H1 (cell line): ENCODE measurements at regions not wholly inside any gene's neighbourhood (a gene's known extent, or its start where the extent isn't known, plus 50 kb on each side); places are given as distances from the start of the nearest gene placed in this dataset.

Source experiments
- ASH2L ChIP-seq: fragments of 200-600, 300-600 bp; sonication (generic); IDR thresholded peaks from one replicate; pipeline ENCODE4 v1.7.1; 2017; ENCODE audit warnings: low read length
- BACH1 ChIP-seq: IDR thresholded peaks from 2 replicates; pipeline ENCODE4 v1.6.1; 2012; ENCODE audit warnings: low read length, improper control_type of control experiment
- CEBPB ChIP-seq: IDR thresholded peaks from 2 replicates; pipeline ENCODE4 v1.6.1; 2012; ENCODE audit warnings: low read depth, low read length
- CTBP2 ChIP-seq: IDR thresholded peaks from 2 replicates; pipeline ENCODE4 v1.7.0; 2011; ENCODE audit warnings: borderline replicate concordance, mild to moderate bottlenecking, moderate library complexity, mixed read lengths, low read length; ENCODE audit not compliant: insufficient read depth, insufficient read length
- GTF2F1 ChIP-seq: IDR thresholded peaks from 2 replicates; pipeline ENCODE4 v1.6.1; 2012; ENCODE audit warnings: low read depth, low read length, improper control_type of control experiment, borderline replicate concordance
- HDAC6 ChIP-seq: IDR thresholded peaks from one replicate; pipeline ENCODE4 v1.7.1; 2012; ENCODE audit warnings: low read depth, mild to moderate bottlenecking, inconsistent platforms, low read length, moderate library complexity
- JUN ChIP-seq: IDR thresholded peaks from 2 replicates; pipeline ENCODE4 v1.6.1; 2011; ENCODE audit warnings: low read depth, mild to moderate bottlenecking, improper control_type of control experiment, low read length
- KDM4A ChIP-seq: IDR thresholded peaks from one replicate; pipeline ENCODE4 v1.7.1; 2012; ENCODE audit warnings: low read depth, mild to moderate bottlenecking, moderate library complexity, low read length, inconsistent platforms; ENCODE audit not compliant: severe bottlenecking
- NRF1 ChIP-seq: IDR thresholded peaks from 2 replicates; pipeline ENCODE4 v1.6.1; 2011; ENCODE audit warnings: mild to moderate bottlenecking, low read depth, low read length, improper control_type of control experiment
- SRF ChIP-seq: IDR thresholded peaks from 2 replicates; pipeline ENCODE4 v1.6.1; 2011; ENCODE audit warnings: mild to moderate bottlenecking, low read depth, low read length, moderate library complexity
- TF ChIP-seq, protein P1 (sequence below): fragments of 300-600 bp; sonication (generic); IDR thresholded peaks from 2 replicates; pipeline ENCODE4 v1.7.1; 2012; ENCODE audit warnings: low read length, moderate library complexity, mild to moderate bottlenecking, inconsistent platforms; ENCODE audit not compliant: insufficient replicate concordance
- TF ChIP-seq, protein P2 (sequence below): IDR thresholded peaks from 2 replicates; pipeline ENCODE4 v1.6.1; 2011; ENCODE audit warnings: low read length, improper control_type of control experiment

DNA sequence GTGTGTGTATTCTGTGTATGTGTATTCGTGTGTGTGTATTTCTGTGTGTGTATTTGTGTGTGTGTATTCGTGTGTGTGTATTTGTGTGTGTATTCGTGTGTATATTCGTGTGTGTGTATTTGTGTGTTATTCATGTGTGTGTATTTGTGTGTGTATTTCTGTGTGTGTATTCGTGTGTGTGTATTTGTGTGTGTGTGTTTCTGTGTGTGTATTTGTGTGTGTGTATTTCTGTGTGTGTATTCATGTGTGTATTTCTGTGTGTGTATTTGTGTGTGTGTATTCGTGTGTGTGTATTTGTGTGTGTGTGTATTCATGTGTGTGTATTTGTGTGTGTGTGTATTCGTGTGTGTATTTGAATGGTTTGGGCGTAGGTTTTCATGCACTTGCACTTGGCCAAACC, 405.4 kb downstream of the SOX2 start (continued):
- TF ChIP-seq, protein P1, sequence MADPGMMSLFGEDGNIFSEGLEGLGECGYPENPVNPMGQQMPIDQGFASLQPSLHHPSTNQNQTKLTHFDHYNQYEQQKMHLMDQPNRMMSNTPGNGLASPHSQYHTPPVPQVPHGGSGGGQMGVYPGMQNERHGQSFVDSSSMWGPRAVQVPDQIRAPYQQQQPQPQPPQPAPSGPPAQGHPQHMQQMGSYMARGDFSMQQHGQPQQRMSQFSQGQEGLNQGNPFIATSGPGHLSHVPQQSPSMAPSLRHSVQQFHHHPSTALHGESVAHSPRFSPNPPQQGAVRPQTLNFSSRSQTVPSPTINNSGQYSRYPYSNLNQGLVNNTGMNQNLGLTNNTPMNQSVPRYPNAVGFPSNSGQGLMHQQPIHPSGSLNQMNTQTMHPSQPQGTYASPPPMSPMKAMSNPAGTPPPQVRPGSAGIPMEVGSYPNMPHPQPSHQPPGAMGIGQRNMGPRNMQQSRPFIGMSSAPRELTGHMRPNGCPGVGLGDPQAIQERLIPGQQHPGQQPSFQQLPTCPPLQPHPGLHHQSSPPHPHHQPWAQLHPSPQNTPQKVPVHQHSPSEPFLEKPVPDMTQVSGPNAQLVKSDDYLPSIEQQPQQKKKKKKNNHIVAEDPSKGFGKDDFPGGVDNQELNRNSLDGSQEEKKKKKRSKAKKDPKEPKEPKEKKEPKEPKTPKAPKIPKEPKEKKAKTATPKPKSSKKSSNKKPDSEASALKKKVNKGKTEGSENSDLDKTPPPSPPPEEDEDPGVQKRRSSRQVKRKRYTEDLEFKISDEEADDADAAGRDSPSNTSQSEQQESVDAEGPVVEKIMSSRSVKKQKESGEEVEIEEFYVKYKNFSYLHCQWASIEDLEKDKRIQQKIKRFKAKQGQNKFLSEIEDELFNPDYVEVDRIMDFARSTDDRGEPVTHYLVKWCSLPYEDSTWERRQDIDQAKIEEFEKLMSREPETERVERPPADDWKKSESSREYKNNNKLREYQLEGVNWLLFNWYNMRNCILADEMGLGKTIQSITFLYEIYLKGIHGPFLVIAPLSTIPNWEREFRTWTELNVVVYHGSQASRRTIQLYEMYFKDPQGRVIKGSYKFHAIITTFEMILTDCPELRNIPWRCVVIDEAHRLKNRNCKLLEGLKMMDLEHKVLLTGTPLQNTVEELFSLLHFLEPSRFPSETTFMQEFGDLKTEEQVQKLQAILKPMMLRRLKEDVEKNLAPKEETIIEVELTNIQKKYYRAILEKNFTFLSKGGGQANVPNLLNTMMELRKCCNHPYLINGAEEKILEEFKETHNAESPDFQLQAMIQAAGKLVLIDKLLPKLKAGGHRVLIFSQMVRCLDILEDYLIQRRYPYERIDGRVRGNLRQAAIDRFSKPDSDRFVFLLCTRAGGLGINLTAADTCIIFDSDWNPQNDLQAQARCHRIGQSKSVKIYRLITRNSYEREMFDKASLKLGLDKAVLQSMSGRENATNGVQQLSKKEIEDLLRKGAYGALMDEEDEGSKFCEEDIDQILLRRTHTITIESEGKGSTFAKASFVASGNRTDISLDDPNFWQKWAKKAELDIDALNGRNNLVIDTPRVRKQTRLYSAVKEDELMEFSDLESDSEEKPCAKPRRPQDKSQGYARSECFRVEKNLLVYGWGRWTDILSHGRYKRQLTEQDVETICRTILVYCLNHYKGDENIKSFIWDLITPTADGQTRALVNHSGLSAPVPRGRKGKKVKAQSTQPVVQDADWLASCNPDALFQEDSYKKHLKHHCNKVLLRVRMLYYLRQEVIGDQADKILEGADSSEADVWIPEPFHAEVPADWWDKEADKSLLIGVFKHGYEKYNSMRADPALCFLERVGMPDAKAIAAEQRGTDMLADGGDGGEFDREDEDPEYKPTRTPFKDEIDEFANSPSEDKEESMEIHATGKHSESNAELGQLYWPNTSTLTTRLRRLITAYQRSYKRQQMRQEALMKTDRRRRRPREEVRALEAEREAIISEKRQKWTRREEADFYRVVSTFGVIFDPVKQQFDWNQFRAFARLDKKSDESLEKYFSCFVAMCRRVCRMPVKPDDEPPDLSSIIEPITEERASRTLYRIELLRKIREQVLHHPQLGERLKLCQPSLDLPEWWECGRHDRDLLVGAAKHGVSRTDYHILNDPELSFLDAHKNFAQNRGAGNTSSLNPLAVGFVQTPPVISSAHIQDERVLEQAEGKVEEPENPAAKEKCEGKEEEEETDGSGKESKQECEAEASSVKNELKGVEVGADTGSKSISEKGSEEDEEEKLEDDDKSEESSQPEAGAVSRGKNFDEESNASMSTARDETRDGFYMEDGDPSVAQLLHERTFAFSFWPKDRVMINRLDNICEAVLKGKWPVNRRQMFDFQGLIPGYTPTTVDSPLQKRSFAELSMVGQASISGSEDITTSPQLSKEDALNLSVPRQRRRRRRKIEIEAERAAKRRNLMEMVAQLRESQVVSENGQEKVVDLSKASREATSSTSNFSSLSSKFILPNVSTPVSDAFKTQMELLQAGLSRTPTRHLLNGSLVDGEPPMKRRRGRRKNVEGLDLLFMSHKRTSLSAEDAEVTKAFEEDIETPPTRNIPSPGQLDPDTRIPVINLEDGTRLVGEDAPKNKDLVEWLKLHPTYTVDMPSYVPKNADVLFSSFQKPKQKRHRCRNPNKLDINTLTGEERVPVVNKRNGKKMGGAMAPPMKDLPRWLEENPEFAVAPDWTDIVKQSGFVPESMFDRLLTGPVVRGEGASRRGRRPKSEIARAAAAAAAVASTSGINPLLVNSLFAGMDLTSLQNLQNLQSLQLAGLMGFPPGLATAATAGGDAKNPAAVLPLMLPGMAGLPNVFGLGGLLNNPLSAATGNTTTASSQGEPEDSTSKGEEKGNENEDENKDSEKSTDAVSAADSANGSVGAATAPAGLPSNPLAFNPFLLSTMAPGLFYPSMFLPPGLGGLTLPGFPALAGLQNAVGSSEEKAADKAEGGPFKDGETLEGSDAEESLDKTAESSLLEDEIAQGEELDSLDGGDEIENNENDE = no peak
- no peak for TF ChIP-seq ASH2L
- no peak for TF ChIP-seq GTF2F1
- TF ChIP-seq, protein P2, sequence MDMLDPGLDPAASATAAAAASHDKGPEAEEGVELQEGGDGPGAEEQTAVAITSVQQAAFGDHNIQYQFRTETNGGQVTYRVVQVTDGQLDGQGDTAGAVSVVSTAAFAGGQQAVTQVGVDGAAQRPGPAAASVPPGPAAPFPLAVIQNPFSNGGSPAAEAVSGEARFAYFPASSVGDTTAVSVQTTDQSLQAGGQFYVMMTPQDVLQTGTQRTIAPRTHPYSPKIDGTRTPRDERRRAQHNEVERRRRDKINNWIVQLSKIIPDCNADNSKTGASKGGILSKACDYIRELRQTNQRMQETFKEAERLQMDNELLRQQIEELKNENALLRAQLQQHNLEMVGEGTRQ = no peak
- no peak for TF ChIP-seq KDM4A
- TF ChIP-seq CTBP2 = no peak
- no peak for TF ChIP-seq NRF1
- no peak for TF ChIP-seq CEBPB
- TF ChIP-seq HDAC6 = no peak
- no peak for TF ChIP-seq BACH1
- no peak for TF ChIP-seq JUN
- no peak for TF ChIP-seq SRF
